Medulla oblongata (tissue), 1 donor: ENCODE measurements at regions not wholly inside any gene's neighbourhood (a gene's known extent, or its start where the extent isn't known, plus 50 kb on each side); places are given as distances from the start of the nearest gene placed in this dataset.

Source experiments
- DNase-seq: peaks from one replicate; pipeline ENCODE4 v3.0.0-alpha.2; 2015; ENCODE audit errors: extremely low spot score

DNA sequence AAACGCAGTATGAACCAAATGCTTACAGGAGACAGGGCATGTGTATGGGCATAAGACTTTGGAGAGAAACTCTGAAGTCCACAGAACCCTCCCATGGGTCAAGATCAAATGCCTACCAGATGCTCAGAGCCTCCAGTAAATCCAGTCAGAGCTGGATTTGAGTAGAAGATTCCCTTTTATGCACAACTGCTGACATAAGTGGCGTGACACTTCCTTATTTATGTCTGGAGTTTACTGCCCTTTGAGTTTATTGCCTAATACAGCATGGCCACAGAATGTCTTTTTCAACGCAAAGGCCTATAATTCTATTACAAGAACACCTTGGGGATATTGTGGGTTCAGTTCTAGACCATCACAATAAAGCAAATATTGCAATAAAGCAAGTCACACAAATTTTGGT, 220.0 kb upstream of the FOXQ1 start:
- no peak for DNase-seq

DNA sequence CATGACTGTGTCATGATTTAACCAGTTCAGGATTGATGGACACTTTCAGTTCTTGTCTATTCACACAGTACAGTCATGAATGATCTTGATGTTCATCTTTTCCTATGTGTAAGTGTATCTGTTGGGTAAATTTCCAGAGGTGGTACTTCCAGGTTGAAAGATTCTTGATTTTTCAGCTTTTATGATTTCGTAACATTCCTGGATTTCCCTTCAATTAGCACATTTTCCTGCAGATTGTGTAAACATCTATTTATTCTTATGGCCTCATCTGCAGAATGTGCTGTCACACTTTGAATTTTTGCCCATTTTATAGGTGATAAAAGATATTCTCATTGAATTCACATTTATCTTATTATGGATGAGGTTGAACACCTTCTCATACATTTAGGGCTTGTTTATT, 222.0 kb upstream of the FOXQ1 start:
- DNase-seq: no peak

DNA sequence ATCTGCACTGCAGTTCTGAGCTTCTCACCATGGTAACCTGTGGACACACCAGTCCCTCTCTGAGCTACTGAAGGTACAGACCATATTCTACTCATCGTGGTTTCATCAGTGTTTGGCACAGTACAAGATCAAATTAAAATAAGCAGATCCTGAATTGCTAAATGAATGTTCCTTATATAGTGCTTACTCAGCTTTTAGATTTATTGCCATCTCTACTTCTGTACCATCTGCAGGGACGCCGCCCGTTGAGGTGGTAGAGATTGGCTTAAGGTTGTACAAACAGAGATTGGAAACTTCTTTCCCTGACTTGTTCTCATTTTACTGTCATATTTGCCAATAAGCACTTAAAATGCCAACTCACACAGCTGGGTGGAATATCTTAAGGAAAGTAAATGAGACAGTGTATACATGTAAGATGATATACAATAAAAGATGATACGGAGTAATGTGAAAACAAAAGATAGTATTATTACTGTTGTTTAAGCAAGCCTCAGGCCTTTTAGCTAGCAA, 223.4 kb upstream of the FOXQ1 start:
- DNase-seq: no peak

DNA sequence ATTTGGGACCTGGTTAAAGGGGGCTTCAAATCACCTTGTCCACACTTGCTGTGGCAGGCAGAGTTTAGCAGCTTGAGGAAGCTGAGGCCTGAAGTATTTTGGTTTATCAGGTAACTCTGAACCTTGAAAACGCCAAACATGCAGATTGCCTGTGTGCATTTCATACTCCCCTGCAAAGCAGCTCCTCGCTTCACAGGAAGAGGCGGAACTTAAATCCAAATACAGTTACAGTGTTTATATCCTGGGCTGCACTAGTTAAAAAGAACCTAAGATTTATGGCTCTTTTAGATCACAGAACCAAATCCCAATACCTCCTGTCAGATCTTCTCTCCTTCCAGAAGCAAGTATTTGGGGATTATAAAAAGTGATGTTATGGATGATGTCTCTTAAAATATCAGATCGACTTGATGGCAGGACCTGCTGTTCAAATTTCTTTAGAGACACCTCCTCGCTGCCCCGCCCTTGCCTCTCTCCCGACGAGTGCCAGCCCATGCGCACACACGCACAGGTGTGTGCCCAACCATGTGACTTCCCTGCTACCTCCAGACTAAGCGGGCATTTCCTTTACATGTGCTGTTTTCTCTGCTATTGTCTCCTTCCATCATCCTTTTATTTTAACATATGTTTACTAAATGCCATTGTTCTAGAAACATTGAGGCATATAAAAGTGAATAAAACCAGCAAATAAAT, 224.6 kb upstream of the FOXQ1 start:
- no peak for DNase-seq

DNA sequence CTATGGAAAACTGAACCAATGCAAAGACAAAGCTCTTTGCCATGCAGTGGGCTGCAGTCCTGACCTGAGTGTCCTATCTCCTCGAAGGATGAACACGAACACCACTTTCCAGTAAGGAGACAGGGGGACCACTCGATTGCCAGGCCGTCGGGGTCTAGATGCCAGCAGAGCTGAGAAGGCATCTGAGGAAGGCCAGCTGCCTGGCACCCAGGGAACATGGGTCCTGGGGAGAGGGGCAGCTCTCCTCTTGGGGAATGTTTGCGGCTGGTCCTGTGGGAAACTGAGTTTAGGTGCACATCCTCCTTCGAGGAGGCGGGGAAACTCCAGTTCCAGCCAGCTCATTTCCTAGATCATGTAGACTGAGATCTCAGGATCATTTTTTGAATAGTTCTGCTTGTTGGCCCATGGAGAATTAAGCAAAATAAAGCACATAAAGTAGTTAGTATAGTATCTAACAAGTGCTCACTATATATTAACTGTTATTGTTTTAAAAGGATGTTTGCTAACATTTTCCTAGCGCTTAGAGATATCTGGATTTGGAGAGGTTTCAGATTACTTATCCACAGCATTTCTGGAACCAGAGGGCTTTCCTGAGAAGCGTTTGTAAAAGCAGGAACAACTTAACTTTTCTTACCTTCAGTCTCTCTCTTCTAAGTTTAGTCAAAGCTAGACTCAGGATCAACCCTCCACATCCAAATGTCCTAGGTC, 225.3 kb upstream of the FOXQ1 start:
- no peak for DNase-seq

DNA sequence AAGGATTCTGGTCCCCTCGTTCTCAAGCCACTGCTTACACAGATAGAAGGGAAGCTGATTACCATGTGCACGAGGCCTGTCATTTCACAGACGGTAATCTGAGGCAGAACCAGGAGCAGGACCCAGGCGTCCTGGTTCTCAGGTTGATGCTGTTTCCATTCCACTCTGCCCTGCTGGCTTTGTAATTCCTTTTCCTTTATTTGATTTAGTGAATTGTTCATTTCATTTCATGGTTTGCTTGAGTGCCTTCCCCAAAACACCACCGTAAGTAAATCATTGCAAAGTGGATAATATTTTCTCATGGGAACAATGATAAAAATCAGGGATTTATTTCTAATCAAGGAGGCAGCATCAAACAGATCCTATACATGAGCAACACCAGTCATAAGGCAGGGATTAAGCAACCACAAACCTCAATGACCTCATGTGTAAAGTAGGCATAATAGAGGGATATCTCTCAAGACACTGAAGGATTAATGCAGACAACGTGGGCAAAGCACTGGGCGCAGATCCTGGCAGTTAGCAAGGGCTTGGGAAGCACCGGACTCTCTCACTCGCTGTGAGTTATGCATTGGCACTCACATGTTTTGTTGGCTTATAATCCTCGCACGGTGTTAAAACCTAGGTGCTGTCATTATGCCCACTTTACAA, 229.5 kb upstream of the FOXQ1 start:
- no peak for DNase-seq

DNA sequence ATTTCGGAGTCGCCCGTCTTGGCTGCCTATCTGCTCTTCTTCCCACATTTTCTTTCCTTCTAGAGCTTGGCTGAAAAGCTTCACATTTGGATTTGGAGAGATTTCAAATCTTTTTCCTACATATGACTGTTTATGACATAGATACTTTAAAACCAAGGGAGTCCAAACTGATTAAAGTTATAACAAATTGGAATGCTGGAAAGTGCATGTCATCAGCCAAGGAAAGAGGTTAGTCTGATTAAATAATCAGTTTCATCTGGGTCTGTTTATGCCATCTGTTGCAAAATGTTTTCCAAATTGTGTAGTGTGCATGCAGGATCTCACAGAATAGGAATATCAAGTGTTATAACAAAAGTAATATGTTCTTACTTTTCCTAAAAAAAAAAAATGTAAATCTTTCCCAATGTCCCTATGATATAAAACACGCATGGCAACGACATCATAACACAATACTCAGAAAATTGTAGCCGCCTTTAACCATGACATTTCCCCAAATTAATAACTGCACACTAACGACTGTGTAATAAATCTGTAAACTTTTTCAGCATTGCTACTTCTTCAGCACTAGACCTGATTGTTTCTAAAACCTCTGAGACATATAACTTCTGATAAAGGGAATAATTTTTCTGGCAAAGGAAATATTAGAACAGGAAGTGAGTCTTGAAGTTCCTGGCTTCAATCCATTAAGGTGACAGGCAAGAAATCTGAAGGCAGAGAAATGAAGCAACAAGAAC, 230.2 kb upstream of the FOXQ1 start:
- DNase-seq: no peak

DNA sequence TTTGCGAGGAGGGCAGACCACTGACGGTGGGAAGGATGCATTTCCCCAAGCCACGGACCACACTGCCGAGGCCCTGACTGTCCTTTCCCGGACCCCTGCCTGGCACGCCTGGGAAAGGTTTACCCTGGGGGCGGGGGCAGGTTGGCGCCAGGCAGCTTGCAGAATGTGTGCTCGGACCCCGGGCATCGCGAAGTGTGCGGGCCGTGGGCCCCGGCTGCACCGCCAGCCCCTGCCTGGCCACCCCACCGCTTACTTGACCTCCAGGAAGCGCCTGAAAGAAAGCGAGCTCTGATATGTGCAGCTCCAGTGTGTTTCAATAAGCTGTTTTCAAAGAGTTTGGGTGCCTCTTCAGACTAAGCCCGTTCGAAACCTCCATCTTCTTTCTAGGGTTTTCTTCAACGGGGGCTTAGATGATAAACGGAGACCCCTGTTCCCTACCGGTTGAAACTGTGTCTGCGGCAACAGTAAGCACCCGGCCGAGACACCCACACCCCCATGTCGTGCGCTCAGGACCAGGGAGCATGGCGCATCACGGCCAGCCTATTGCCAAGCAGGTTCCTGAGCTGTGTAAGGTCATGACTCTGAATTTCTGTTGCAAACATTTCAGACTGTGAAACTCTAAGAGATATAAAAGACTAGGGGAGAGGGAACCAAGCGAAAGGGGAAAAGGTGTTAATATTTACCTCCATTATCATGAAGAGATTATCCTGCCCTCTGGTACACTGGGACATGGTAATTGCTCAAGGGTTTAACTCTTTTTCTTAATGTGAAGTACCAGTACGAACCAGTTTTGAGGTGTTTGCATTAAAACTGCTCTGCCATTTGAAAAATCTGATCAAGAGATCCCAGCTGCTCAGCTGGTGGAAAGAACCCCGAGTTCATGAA, 231.2 kb upstream of the FOXQ1 start:
- DNase-seq: no peak

DNA sequence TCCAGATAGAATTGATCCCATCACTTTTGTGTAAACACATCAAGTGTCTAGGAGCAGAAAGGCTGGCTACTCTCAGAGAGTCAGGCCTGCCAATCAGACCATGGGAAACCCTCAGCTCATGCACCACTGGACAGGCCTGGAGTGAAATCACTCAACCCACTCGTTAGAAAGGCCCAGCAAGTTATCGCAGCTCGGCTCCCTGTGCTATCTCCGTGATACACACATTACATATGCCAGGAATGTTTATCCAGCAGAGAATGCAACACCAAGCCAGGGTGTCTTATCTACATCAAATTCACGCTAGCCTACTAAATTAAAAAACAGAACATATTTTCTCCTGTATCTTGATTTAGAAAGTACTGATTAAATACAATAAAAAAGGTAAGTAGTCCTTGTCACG, 232.4 kb upstream of the FOXQ1 start:
- no peak for DNase-seq

DNA sequence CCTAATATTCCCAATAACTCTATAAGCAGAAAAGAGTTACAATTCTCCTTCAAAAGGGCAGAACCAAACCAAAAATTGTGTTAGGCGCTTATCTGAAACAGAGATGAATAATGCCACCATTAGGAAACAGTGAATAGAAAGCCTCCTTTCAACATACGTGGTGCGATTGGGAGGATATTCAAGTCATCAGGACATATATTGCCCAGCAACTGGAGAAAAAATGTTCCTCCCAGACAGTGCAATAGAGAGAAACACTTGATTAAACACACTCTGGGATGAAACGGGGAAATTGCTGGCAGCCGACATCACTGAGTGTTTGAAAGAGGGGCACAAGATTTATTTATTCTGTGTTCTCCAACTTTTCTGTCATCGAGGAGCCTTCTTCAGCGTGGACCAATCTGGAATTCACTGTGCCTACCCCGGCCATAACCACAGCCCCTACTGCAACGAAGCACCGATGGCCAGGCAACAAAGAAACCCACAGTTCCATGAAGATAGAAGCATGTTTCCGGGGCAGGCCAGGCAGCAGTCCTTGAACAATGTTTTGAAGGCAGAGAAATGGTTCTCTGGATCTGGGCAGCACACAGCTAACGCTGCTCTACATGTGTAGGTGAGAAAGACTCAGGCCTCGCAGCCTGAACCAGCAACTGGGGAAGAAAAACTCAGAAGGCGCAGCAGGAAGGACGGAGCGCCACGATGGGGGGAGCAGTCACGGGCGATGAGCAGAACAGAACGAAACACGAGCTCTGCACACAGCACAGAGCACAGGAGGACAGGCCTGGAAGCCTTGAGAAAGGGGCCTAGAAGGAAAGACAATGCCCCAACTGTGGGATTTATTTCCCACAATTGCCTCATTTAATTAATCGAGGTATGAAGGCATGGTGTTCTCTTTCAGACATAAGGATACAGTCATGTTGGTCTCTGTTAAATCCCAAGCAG, 234.2 kb upstream of the FOXQ1 start:
- DNase-seq: no peak

DNA sequence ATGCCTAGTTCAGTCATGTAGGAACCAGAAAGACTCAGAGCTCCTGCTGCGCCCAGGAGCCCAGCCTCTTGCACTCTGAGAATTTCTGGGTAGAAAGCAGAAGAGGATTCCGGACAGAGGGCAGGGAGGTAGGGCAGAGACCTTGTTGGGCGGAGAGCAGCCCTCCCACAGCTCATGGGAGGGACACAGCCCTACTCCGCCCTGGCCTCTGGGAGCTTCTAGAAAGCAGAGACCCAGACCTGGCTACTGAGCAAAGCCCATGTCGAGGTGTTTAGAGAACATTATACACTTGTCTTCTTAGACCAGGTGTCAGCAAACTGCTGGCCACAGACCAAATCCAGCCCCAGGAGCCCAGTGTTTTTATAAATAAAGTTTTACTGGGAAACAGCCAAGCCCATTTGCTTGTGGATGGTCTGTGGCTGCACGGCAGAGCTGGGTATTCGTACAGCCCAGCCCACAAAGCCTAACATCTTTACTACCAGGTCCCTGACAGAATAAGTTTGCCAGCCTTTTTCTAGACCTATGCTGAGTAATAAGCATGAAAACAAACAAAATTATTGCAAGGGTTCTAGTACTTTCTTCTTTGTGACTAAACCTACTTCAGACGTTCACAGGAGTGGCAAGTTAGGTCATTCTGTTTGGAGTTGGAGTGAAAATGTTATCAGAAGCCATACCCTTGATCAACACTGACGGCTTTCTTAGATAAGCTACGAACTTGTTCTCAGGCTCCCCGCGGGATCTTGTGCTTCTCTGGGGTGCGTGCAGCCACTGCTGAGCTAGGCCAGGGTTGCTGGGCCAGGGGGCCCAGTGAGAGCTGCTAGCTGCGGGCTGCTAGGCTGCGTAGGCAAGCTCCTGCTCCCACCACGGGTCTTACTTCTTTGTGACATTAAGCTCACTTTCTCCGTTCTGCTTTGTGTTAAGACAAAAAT, 235.1 kb upstream of the FOXQ1 start:
- DNase-seq: no peak

DNA sequence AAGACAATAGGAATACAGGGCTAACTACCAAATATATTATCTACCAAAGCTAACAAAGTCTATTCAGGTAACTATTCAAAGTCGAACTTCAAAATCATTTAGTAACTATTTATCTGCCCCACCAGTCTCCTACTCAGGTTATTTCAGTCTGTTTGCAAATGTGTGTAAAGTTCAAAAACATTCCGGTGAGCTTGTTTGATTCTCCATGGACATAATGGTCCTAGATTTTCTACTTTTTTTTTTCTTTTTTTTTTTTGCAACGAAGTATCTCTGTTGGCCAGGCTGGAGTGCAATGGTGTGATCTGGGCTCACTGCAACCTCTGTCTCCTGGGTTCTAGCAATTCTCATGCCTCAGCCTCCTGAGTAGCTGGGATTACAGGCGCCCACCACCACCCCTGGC, 236.0 kb upstream of the FOXQ1 start:
- no peak for DNase-seq

DNA sequence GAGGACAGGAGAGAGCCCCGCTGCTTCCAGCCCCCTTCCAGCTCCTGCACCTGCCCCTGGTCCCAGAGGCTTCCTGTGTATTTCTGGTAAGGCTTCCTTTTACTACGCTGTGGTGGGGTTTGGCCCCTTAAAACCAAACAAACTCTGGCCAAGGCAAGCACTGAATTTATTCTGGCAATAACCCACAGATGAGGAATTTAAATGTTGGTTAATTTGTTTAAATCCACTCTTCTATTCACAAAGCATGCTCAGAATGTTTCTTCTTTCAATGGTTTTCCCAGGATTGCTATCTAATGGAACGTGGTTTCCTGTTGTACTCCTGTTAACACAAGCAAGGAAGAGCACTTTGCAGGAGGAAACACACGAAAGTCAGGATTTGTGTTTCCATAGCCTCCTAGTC, 236.5 kb upstream of the FOXQ1 start:
- no peak for DNase-seq

DNA sequence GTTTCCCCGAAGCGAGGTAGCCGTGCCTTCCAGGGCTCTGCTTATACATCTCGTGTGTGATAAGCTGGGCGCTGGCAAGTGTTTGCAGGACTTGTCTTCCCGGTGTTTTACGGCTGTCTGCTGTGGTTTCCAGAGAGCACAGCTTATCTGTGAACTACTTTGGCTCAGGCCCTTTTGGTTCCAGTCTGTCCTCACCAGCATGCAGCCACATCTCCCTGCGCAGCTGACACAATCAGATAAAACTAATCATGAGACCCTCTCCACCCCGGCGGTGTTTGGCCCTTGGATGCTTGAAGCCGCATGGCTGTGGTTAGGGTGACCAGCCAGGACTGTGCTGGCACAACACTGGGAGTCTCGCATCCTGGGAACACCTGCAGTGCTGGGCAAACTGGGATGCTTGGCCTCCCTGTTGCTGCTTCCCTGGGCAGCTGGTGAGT, 241.8 kb upstream of the FOXQ1 start:
- DNase-seq: no peak

DNA sequence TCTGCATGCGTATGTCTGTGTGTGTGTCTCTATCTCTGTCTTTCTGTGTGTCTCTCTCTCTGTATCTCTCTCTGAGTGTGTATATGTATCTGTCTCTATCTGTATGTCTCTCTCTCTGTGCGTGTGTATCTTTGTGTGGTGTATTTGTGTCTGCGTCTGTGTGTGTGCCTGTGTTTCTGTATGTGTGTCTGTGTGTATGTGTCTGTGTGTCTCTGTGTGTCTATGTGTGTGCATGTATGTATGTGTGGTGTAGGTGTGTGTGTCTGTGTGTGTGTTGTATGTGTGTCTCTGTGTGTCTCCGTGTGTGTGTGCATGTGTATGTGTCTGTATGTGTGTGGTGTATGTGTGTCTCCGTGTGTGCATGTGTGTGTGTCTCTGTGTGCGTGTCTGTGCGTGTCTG, 243.0 kb upstream of the FOXQ1 start:
- no peak for DNase-seq

DNA sequence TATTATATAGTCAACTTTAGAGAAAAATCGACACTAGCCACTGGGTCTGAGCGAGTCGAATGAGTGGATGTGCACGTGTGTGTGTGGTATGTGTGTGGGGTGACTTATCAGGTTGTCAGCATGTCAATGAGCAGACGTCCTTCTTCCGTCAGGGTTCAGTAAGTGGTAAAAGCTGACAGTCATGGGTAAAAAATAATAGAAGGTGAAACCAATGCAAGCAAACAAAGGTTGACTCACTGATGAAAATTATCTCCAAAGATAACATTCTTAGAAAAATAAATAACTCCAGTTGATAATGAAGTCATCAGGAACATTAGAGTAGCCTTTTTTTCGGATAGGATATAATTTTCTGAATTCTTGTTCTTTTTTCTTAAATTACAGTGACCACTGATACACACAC, 243.8 kb upstream of the FOXQ1 start:
- no peak for DNase-seq

DNA sequence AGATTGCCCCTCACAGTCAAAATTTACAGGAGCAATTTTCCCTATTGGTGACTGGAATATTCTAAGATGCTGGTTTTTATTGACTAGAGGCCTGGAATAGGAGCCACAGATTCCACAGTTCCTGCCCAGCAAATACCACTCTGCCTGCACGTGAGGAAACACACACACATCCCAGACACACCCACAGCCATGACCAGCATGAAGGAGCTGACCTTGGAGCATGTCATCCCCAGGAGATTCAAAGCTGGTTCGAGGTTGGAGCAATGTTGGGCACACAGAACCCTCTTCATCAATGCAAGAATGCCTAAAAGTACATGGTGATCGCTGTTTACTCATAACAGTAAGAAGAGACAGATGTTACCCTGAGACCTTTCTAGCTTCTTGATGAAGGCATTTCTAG, 244.6 kb upstream of the FOXQ1 start:
- DNase-seq: no peak

DNA sequence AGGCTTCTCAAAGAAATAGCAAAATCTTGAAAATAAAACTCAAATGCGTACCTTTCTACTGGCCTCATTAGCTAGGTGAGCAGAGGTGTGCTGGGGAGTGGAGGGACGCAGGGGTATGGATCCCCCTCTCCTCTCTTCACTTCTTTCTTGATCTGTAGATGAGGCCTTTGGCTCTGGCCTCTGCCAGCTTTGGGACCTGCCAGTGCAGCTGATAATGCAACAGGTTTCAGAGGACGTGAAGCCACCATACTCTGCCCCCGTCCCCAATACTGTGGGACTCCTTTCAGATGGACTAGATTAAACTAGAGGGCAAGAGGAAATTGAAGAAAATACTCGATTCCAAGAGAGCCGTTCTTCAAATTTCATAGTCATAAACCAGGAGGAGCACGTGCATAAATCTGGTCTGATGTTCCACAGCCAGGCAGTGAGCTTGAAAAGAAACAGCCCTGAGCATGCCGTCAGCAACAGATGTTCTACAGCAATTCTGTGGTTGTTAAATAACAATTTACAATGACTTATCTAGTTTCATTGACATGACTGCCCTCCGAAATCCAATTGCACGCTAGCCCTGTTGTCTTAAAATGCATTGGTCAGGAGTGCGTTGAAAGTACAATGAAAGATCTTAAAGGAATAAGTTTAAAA, 245.3 kb upstream of the FOXQ1 start:
- DNase-seq: no peak

DNA sequence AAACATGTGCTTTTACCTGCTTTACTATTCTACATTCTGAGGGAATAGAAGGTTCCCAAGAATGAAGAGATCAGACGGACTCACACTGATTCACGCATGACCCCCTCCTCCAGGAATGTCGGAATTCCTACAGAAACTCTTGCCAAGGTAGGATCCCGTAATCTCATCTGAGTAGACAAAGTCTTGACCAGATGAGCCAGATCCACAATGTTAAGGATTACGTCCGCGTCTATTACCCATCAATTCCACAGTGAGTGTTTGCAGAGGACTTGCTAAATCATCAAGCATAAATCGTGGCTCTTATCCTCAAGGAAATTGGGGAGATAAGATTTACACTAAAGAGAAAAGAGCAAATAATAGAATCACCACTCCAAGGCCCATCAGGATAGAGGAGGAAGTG, 245.9 kb upstream of the FOXQ1 start:
- no peak for DNase-seq
